Thoracic aorta (tissue), 2 donors: ENCODE measurements at regions not wholly inside any gene's neighbourhood (a gene's known extent, or its start where the extent isn't known, plus 50 kb on each side); places are given as distances from the start of the nearest gene placed in this dataset.
"Not testable (repeated sequence)": the region's sequence is repeated elsewhere in the genome, so short reads cannot be mapped to it uniquely, and the experiment has no call there.

Source experiments
- ATAC-seq: fragments of 150-250 bp; one replicate; pipeline ENCODE4 v1.8.0; 2017; ENCODE audit warnings: low read depth; ENCODE audit not compliant: insufficient number of reproducible peaks, low FRiP score
- DNase-seq: peaks from one replicate; pipeline ENCODE4 v3.0.0-alpha.2; 2020; ENCODE audit warnings: low spot score
- H3K27ac ChIP-seq, 2 donors: fragments of 200-600 bp; sonication (generic); 1 replicate in 1 of 2; 2 replicates in 1 of 2; pipeline ENCODE4 v1.5.1; 2016; ENCODE audit warnings: mild to moderate bottlenecking in 2 of 2, moderate library complexity in 2 of 2
- H3K27me3 ChIP-seq: fragments of 200-600 bp; sonication (generic); replicated peaks from 2 replicates; pipeline ENCODE4 v1.6.0; 2016; ENCODE audit warnings: mild to moderate bottlenecking; ENCODE audit not compliant: insufficient read depth
- H3K36me3 ChIP-seq: fragments of 200-600 bp; sonication (generic); one replicate; pipeline ENCODE4 v1.5.1; 2016
- H3K4me1 ChIP-seq, 2 donors: fragments of 200-600 bp; sonication (generic); 1 replicate in 1 of 2; 2 replicates in 1 of 2; pipeline versions ENCODE4 v1.5.1 to v1.6.0; 2016; ENCODE audit warnings: low read depth in 2 of 2, mild to moderate bottlenecking in 1 of 2; ENCODE audit not compliant: control insufficient read depth in 1 of 2
- H3K4me3 ChIP-seq: fragments of 200-600 bp; sonication (generic); 2 replicates; pipeline ENCODE4 v1.5.1; 2016; ENCODE audit warnings: mild to moderate bottlenecking
- H3K9me3 ChIP-seq: fragments of 200-600 bp; sonication (generic); 2 replicates; pipeline ENCODE4 v1.5.1; 2016
- CTCF ChIP-seq: fragments of 200-600 bp; sonication (generic); IDR thresholded peaks from one replicate; pipeline ENCODE4 v1.5.1; 2019; ENCODE audit warnings: antibody characterized with exemption

GRCh38 chr1:29388170-29388569 lies 151.8 kb downstream of the PTPRU start:
- ATAC-seq (no peak), DNase-seq (no peak)
- Histone ChIP-seq H3K4me3 (no peak overlapping the region), H3K27ac (no peak overlapping the region), H3K36me3 (no peaks in the 10 kb centered on the region), H3K4me1 (no peaks in the 10 kb centered on the region), H3K9me3 (no peaks in the 10 kb centered on the region), H3K27me3 (no peaks in the 10 kb centered on the region)
- no peak for TF ChIP-seq CTCF

- DNase-seq (no peak), ATAC-seq (no peak)
- no peak for TF ChIP-seq CTCF
These were observed 150.9 kb downstream of the PTPRU start for GRCh38 chr1:29387210-29387609.

GRCh38 chr1:29386453-29386852 lies 150.1 kb downstream of the PTPRU start:
- not testable (repeated sequence) for H3K4me1 ChIP-seq, DNase-seq, H3K9me3 ChIP-seq, H3K4me3 ChIP-seq, H3K27ac ChIP-seq, H3K36me3 ChIP-seq, ATAC-seq, H3K27me3 ChIP-seq

More at GRCh38 chr1:29387210-29387609, 150.9 kb downstream of the PTPRU start:
- Histone ChIP-seq H3K4me3 (no peak overlapping the region), H3K4me1 (no peaks in the 10 kb centered on the region), H3K27me3 (no peaks in the 10 kb centered on the region), H3K27ac (no peak overlapping the region), H3K9me3 (no peaks in the 10 kb centered on the region), H3K36me3 (no peaks in the 10 kb centered on the region)

GRCh38 chr1:29385966-29386365 lies 149.6 kb downstream of the PTPRU start:
- no peak for DNase-seq
- Histone ChIP-seq H3K4me1 (no peaks in the 10 kb centered on the region), H3K36me3 (no peaks in the 10 kb centered on the region), H3K9me3 (no peaks in the 10 kb centered on the region), H3K4me3 (no peak overlapping the region), H3K27ac (no peak overlapping the region), H3K27me3 (no peaks in the 10 kb centered on the region)
- TF ChIP-seq CTCF = no peak
- ATAC-seq = no peak

GRCh38 chr1:29384496-29385015 lies 148.2 kb downstream of the PTPRU start:
- ATAC-seq (no peak), DNase-seq (no peak)
- Histone ChIP-seq H3K9me3 (peaks cover 1% of the 10 kb centered on the region), H3K4me1 (no peaks in the 10 kb centered on the region), H3K36me3 (no peaks in the 10 kb centered on the region), H3K4me3 (no peak overlapping the region), H3K27ac (no peak overlapping the region), H3K27me3 (no peaks in the 10 kb centered on the region)
- TF ChIP-seq CTCF = no peak

- Histone ChIP-seq H3K4me1 (no peaks in the 10 kb centered on the region), H3K27me3 (no peaks in the 10 kb centered on the region), H3K9me3 (peaks cover 8% of the 10 kb centered on the region), H3K36me3 (no peaks in the 10 kb centered on the region), H3K27ac (no peak overlapping the region), H3K4me3 (no peak overlapping the region)
- ATAC-seq = no peak
- TF ChIP-seq CTCF = no peak
- no peak for DNase-seq
These were observed 147.5 kb downstream of the PTPRU start for GRCh38 chr1:29383746-29384371.
